Right lobe of liver (tissue), 4 donors: ENCODE measurements at regions not wholly inside any gene's neighbourhood (a gene's known extent, or its start where the extent isn't known, plus 50 kb on each side); places are given as distances from the start of the nearest gene placed in this dataset.

ENCODE experiments used
- CTCF ChIP-seq, 4 donors: fragments of 200-600 bp in 3 of 4; fragments of 450-650 bp in 1 of 4; IDR thresholded peaks; one replicate each; pipeline versions ENCODE4 v1.5.1 to v1.8.0; 2016 to 2022; ENCODE audit warnings: antibody characterized with exemption in 4 of 4, mild to moderate bottlenecking in 2 of 4
- POLR2A ChIP-seq: fragments of 450-650 bp; IDR thresholded peaks from one replicate; pipeline ENCODE4 v1.6.1; 2017; ENCODE audit warnings: antibody characterized with exemption, mild to moderate bottlenecking
- donor health status: DM: no; HTN: no; CAD: no.
- donor health status: DM: no; HTN: no; CAD: no.
- donor health status: DM: no; HTN: yes; CAD: no.

DNA sequence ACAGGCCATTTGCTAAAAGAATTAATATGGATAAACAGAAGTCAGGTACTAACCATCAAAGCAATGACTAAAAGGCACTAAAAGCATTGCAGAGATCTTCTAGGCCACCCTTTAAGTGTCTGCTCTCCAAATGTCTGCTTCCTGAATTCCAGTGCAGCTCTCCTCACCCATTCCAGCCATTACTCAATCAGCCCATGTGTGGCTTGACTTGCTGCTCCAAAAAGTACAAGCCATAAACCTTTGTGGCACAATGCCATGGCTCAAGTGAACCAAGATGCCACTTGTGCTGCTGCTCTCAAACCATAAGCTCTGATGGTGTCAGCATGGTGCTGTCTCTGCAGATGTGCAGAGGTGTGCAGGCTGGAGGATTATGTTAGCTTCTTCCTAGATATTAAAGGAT, 290.2 kb upstream of the POU5F2 start:
- no peak for TF ChIP-seq CTCF (IDR thresholded peaks at IDR 0.05)
- TF ChIP-seq POLR2A: no peak
